Transverse colon (tissue), 4 donors: ENCODE measurements at regions not wholly inside any gene's neighbourhood (a gene's known extent, or its start where the extent isn't known, plus 50 kb on each side); places are given as distances from the start of the nearest gene placed in this dataset.

Experiments used
- DNase-seq: peaks from one replicate; pipeline ENCODE4 v3.0.0-alpha.2; 2019
- H3K27ac ChIP-seq, 4 donors: fragments of 200-600 bp; sonication (generic); 2 replicates each; pipeline ENCODE4 v1.5.1; 2016 to 2018; ENCODE audit warnings: inconsistent platforms in 4 of 4
- H3K27me3 ChIP-seq: fragments of 200-600 bp; sonication (generic); 2 replicates; pipeline ENCODE4 v1.5.1; 2017; ENCODE audit warnings: inconsistent platforms
- H3K36me3 ChIP-seq, 4 donors: fragments of 200-600 bp; sonication (generic); 2 replicates each; pipeline ENCODE4 v1.5.1; 2017 to 2019; ENCODE audit warnings: inconsistent platforms in 4 of 4
- H3K4me1 ChIP-seq, 4 donors: fragments of 200-600 bp; sonication (generic); 2 replicates each; pipeline ENCODE4 v1.5.1; 2017 to 2020; ENCODE audit warnings: inconsistent platforms in 4 of 4
- H3K4me3 ChIP-seq, 4 donors: fragments of 200-600 bp; sonication (generic); 1 replicate in 1 of 4; 2 replicates in 3 of 4; pipeline versions ENCODE4 v1.5.1 to v1.6.1; 2017 to 2019; ENCODE audit warnings: inconsistent platforms in 4 of 4
- H3K9me3 ChIP-seq, 2 donors: fragments of 200-600 bp; sonication (generic); 2 replicates each; pipeline ENCODE4 v1.5.1; 2017 to 2019; ENCODE audit warnings: inconsistent platforms in 2 of 2
- EP300 ChIP-seq: sonication (generic); formaldehyde crosslinking; IDR thresholded peaks from one replicate; pipeline ENCODE4 v1.6.1; 2017; ENCODE audit warnings: antibody characterized with exemption, low read depth
- POLR2A ChIP-seq: fragments of 450-650 bp; IDR thresholded peaks from one replicate; pipeline ENCODE4 v1.6.1; 2016; ENCODE audit warnings: antibody characterized with exemption, mild to moderate bottlenecking, moderate library complexity
- POLR2AphosphoS5 ChIP-seq, 3 donors: sonication (generic); formaldehyde crosslinking; IDR thresholded peaks; one replicate each; pipeline ENCODE4 v1.6.1; 2016; ENCODE audit warnings: antibody characterized with exemption in 3 of 3
- WGBS, 2 donors: methylation state at CpG; one replicate each; pipeline ENCODE4 v1.1.5; 2018; ENCODE audit warnings: low coverage in 1 of 2; 5-methylcytosine and 5-hydroxymethylcytosine counted together
- in situ Hi-C, 4 donors: fragments of 200-750 bp; cut with MboI; loops; one replicate each; pipeline versions ENCODE4 v1.15.0 to v1.15.1; 2017; ENCODE audit warnings: low sequenced_read_pairs in 3 of 4, low pct_ligation_motif_present in 1 of 4, low pct_unique_long_range_greater_than_20kb in 1 of 4
- intact Hi-C: fragments of 100-400 bp; cut with DNase I; formaldehyde crosslinking; loops from one replicate; pipeline ENCODE4 v1.15.1; 2023; ENCODE audit warnings: low total_unique reads
- TF ChIP-seq, protein P1 (sequence below), 5 experiments: fragments of 200-600 bp in 3 of 5; fragments of 450-650 bp in 2 of 5; sonication (generic) in 3 of 5; IDR thresholded peaks; 1 replicate in 2 of 5; 2 replicates in 3 of 5; pipeline ENCODE4 v1.5.1; 2016 to 2017; ENCODE audit warnings: antibody characterized with exemption in 5 of 5, inconsistent platforms in 3 of 5, mild to moderate bottlenecking in 2 of 5, moderate library complexity in 1 of 5

DNA sequence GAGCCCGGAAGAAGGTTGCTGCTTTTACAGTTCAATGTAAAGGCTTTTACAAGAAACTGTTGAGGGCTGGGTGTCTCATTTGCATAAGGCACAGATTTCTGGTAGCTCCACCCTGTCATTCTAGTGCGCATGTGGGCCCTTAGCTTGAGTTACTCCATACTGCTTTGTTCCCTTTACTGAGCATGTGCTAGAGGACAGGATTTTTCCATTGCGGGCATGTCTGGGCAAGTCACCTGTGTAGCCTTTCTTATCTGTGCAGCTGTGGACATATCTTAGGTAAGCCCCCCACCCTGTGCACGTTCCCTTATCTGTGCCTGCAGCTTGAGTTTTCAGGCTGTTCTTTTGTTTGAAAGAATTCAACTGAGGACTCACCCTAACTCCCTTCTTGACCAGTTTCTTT lies 56.2 kb upstream of the ARHGAP5 start:
- TF ChIP-seq EP300 (no peak), POLR2AphosphoS5 (IDR thresholded peaks at IDR 0.05) (no peak), POLR2A (no peak)
- TF ChIP-seq, protein P1, sequence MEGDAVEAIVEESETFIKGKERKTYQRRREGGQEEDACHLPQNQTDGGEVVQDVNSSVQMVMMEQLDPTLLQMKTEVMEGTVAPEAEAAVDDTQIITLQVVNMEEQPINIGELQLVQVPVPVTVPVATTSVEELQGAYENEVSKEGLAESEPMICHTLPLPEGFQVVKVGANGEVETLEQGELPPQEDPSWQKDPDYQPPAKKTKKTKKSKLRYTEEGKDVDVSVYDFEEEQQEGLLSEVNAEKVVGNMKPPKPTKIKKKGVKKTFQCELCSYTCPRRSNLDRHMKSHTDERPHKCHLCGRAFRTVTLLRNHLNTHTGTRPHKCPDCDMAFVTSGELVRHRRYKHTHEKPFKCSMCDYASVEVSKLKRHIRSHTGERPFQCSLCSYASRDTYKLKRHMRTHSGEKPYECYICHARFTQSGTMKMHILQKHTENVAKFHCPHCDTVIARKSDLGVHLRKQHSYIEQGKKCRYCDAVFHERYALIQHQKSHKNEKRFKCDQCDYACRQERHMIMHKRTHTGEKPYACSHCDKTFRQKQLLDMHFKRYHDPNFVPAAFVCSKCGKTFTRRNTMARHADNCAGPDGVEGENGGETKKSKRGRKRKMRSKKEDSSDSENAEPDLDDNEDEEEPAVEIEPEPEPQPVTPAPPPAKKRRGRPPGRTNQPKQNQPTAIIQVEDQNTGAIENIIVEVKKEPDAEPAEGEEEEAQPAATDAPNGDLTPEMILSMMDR (IDR thresholded peaks at IDR 0.05), result no peak
- intact Hi-C loops (no loop called here), in situ Hi-C loops (no loop called here)
- H3K9me3 ChIP-seq, result no peaks in the 10 kb centered on the region
- no peaks in the 10 kb centered on the region for H3K36me3 ChIP-seq
- H3K27ac ChIP-seq, result no peak overlapping the region
- H3K4me3 ChIP-seq, result no peak overlapping the region
- H3K4me1 ChIP-seq, result no peaks in the 10 kb centered on the region
- WGBS, 2 donors, result 90% methylated on average over 4 of the region's 4 CpGs; no CpG with 5 or more reads in 1 of the 2 donors
- no peak for DNase-seq
- H3K27me3 ChIP-seq, result no peaks in the 10 kb centered on the region

GRCh38 chr14:32021341-32021740 lies 55.8 kb upstream of the ARHGAP5 start:
- Histone ChIP-seq H3K4me3 (no peak overlapping the region), H3K27me3 (no peaks in the 10 kb centered on the region), H3K4me1 (no peaks in the 10 kb centered on the region), H3K27ac (no peak overlapping the region), H3K9me3 (no peaks in the 10 kb centered on the region), H3K36me3 (no peaks in the 10 kb centered on the region)
- TF ChIP-seq POLR2AphosphoS5 (IDR thresholded peaks at IDR 0.05) (no peak), EP300 (no peak), POLR2A (no peak)
- TF ChIP-seq, protein P1 (IDR thresholded peaks at IDR 0.05), result no peak
- DNase-seq, result no peak
- WGBS, 2 donors, result 97% methylated on average over 3 of the region's 3 CpGs; no CpG with 5 or more reads in 1 of the 2 donors
- in situ Hi-C loops, result no loop called here
- intact Hi-C loops, result no loop called here

GRCh38 chr14:32022525-32022924 lies 54.6 kb upstream of the ARHGAP5 start:
- WGBS, 2 donors, result 85 to 92% methylated on average over 4 of the region's 4 CpGs
- no peak for DNase-seq
- TF ChIP-seq EP300 (no peak), POLR2A (no peak), POLR2AphosphoS5 (IDR thresholded peaks at IDR 0.05) (no peak)
- TF ChIP-seq, protein P1 (IDR thresholded peaks at IDR 0.05), result no peak
- Histone ChIP-seq H3K27ac (no peak overlapping the region), H3K4me1 (no peaks in the 10 kb centered on the region), H3K36me3 (no peaks in the 10 kb centered on the region), H3K4me3 (no peak overlapping the region), H3K27me3 (no peaks in the 10 kb centered on the region), H3K9me3 (no peaks in the 10 kb centered on the region)
- in situ Hi-C loops, result no loop called here
- intact Hi-C loops, result no loop called here

DNA sequence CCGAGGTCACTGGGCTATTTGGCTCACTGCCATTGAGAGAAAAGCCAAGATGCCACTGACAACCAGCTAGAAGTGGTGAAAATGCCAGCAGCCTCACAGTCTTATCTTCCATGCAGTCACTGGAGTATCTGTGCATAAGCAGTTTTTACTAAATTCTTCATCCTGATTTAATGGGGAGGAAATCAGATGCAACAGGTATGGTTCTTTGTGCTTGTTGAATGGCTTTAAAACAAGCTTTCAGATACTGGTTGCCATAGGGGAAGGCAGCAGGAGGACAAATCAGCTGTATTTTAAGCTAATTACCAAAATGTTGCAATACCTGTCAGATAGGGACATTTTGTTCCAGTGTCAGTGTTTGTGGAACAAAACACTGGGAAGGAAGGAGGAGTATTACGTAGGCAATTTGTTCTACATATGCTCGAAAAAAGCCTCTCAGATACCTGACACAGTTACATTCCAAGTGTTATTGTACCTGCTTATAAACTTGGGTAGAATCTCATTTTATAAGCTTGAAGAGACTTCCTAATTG lies 54.1 kb upstream of the ARHGAP5 start:
- Histone ChIP-seq H3K4me3 (no peak overlapping the region), H3K9me3 (no peaks in the 10 kb centered on the region), H3K27ac (no peak overlapping the region), H3K27me3 (no peaks in the 10 kb centered on the region), H3K36me3 (no peaks in the 10 kb centered on the region), H3K4me1 (no peaks in the 10 kb centered on the region)
- DNase-seq, result no peak
- intact Hi-C loops, result no loop called here
- TF ChIP-seq EP300 (peak; percentile 25), POLR2AphosphoS5 (IDR thresholded peaks at IDR 0.05) (peak in 1 of 3 donors; percentile 30)
- TF ChIP-seq, protein P1 (IDR thresholded peaks at IDR 0.05), result no peak
- WGBS, 2 donors, result 83 to 90% methylated on average over 3 of the region's 3 CpGs
- in situ Hi-C loops, result no loop called here
